Erythroblast (primary cell): ENCODE measurements at regions not wholly inside any gene's neighbourhood (a gene's known extent, or its start where the extent isn't known, plus 50 kb on each side); places are given as distances from the start of the nearest gene placed in this dataset.

Experiments
- GATA1 ChIP-seq: IDR thresholded peaks from 2 replicates; pipeline ENCODE4 v1.6.1; 2011; ENCODE audit warnings: low read depth, mild to moderate bottlenecking, control low read depth, low read length, moderate library complexity
- POLR2A ChIP-seq: IDR thresholded peaks from 2 replicates; pipeline ENCODE4 v1.6.1; 2011; ENCODE audit warnings: mild to moderate bottlenecking, low read length

DNA sequence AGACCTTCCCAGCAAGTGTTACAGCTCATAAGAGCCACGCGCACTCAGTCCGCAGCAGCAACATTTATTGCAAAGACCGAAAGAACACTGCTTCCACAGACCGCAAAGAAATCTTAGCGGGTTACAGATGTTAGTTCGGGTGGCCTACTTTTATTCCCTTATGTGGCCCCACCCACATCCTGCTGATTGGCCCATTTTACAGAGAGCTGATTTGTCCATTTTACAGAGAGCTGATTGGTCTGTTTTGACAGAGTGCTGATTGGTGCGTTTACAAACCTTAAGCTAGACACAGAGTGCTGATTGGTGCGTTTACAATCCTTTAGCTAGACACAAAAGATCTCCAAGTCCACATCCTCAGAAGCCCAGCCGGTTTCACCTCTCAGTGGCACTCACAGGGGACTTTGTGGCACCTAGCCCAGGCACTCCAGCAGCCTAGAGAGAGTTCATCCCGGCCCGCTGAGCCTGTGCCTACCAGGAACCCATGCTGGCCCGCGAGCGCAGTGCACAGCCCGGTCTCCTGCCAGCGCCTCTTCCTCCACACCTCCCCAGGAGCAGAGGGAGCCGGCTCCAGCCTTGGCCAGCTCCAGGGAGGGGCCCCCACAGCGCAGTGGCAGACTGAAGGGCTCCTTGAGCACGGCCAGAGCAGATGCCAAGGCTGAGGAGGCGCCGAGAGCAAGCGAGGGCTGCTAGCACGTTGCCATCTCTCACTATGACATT is 244.3 kb upstream of the TSHZ2 start:
- TF ChIP-seq POLR2A (no peak), GATA1 (no peak)
